ENCODE measurements at regions not wholly inside any gene's neighbourhood (a gene's known extent, or its start where the extent isn't known, plus 50 kb on each side); places are given as distances from the start of the nearest gene placed in this dataset.

- no peak for ATAC-seq (ENCODE audit: insufficient number of reproducible peaks, low FRiP score, low read depth)
- no peaks in the 10 kb centered on the region for H3K36me3 ChIP-seq
- H3K27ac ChIP-seq: no peak overlapping the region
- H3K4me1 ChIP-seq (ENCODE audit: control insufficient read depth in 1 of 2, low read depth in 2 of 2): peaks cover 7 to 10% of the 10 kb centered on the region in 2 donors
- no peak overlapping the region for H3K4me3 ChIP-seq
- TF ChIP-seq CTCF (IDR thresholded peaks at IDR 0.05): no peak
- no peak for DNase-seq (ENCODE audit: low spot score)
- H3K27me3 ChIP-seq (replicated peaks; ENCODE audit: insufficient read depth): no peaks in the 10 kb centered on the region
- H3K9me3 ChIP-seq: no peaks in the 10 kb centered on the region
Observed at GRCh38 chr15:55003965-55004873, 192.5 kb downstream of the RSL24D1 start.

- no peaks in the 10 kb centered on the region for H3K27me3 ChIP-seq (replicated peaks; ENCODE audit: insufficient read depth)
- no peak for ATAC-seq (ENCODE audit: insufficient number of reproducible peaks, low FRiP score, low read depth)
- no peak overlapping the region for H3K27ac ChIP-seq
- no peaks in the 10 kb centered on the region for H3K36me3 ChIP-seq
- no peaks in the 10 kb centered on the region for H3K9me3 ChIP-seq
- DNase-seq (ENCODE audit: low spot score): no peak
- no peak overlapping the region for H3K4me3 ChIP-seq
- no peak for TF ChIP-seq CTCF (IDR thresholded peaks at IDR 0.05)
- H3K4me1 ChIP-seq (ENCODE audit: control insufficient read depth in 1 of 2, low read depth in 2 of 2): no peaks in the 10 kb centered on the region
Observed at GRCh38 chr15:54998661-54999060, 198.1 kb downstream of the RSL24D1 start.

- H3K4me3 ChIP-seq: no peak overlapping the region
- H3K27me3 ChIP-seq (replicated peaks; ENCODE audit: insufficient read depth): no peaks in the 10 kb centered on the region
- TF ChIP-seq CTCF (IDR thresholded peaks at IDR 0.05): no peak
- H3K9me3 ChIP-seq: no peaks in the 10 kb centered on the region
- ATAC-seq (ENCODE audit: insufficient number of reproducible peaks, low FRiP score, low read depth): no peak
- H3K36me3 ChIP-seq: no peaks in the 10 kb centered on the region
- DNase-seq (ENCODE audit: low spot score): no peak
- no peak overlapping the region for H3K27ac ChIP-seq
- peaks cover 0 to 10% of the 10 kb centered on the region in 2 donors for H3K4me1 ChIP-seq (ENCODE audit: control insufficient read depth in 1 of 2, low read depth in 2 of 2)
Observed at GRCh38 chr15:54990793-54991192, 205.9 kb downstream of the RSL24D1 start.

GRCh38 chr15:54987881-54988280, 208.9 kb downstream of the RSL24D1 start:
- DNase-seq (ENCODE audit: low spot score): no peak
- ATAC-seq (ENCODE audit: insufficient number of reproducible peaks, low FRiP score, low read depth): no peak
- Histone ChIP-seq H3K4me3 (no peak overlapping the region), H3K9me3 (no peaks in the 10 kb centered on the region), H3K27me3 (replicated peaks; ENCODE audit: insufficient read depth) (no peaks in the 10 kb centered on the region), H3K36me3 (no peaks in the 10 kb centered on the region), H3K4me1 (ENCODE audit: control insufficient read depth in 1 of 2, low read depth in 2 of 2) (peaks cover 0 to 10% of the 10 kb centered on the region in 2 donors), H3K27ac (no peak overlapping the region)
- no peak for TF ChIP-seq CTCF (IDR thresholded peaks at IDR 0.05)

- ATAC-seq (ENCODE audit: insufficient number of reproducible peaks, low FRiP score, low read depth) (no peak), DNase-seq (ENCODE audit: low spot score) (no peak)
- no peaks in the 10 kb centered on the region for H3K27me3 ChIP-seq (replicated peaks; ENCODE audit: insufficient read depth)
- no peak for TF ChIP-seq CTCF (IDR thresholded peaks at IDR 0.05)
- H3K4me3 ChIP-seq: no peak overlapping the region
- peaks cover 0 to 8% of the 10 kb centered on the region in 2 donors for H3K4me1 ChIP-seq (ENCODE audit: control insufficient read depth in 1 of 2, low read depth in 2 of 2)
- no peak overlapping the region for H3K27ac ChIP-seq
- H3K36me3 ChIP-seq: no peaks in the 10 kb centered on the region
- H3K9me3 ChIP-seq: no peaks in the 10 kb centered on the region
Observed at GRCh38 chr15:54979964-54980363, 216.8 kb downstream of the RSL24D1 start.

Data from thoracic aorta (tissue), 2 donors.